BLaER1 (cell line): ENCODE measurements at regions not wholly inside any gene's neighbourhood (a gene's known extent, or its start where the extent isn't known, plus 50 kb on each side); places are given as distances from the start of the nearest gene placed in this dataset.

ENCODE experiments used
- H3K27ac ChIP-seq: shearing (Covaris generic); formaldehyde crosslinking; 2 replicates; pipeline ENCODE4 v1.8.1; 2022
- H3K27me3 ChIP-seq: shearing (Covaris generic); formaldehyde crosslinking; 2 replicates; pipeline ENCODE4 v1.8.1; 2022
- H3K36me3 ChIP-seq: shearing (Covaris generic); formaldehyde crosslinking; 2 replicates; pipeline ENCODE4 v1.8.1; 2022
- H3K4me1 ChIP-seq: shearing (Covaris generic); formaldehyde crosslinking; 2 replicates; pipeline ENCODE4 v1.8.1; 2022
- H3K4me2 ChIP-seq: shearing (Covaris generic); formaldehyde crosslinking; 2 replicates; pipeline ENCODE4 v1.8.1; 2022
- H3K4me3 ChIP-seq: shearing (Covaris generic); formaldehyde crosslinking; 2 replicates; pipeline ENCODE4 v1.8.1; 2022
- H3K9ac ChIP-seq: shearing (Covaris generic); formaldehyde crosslinking; 2 replicates; pipeline ENCODE4 v1.8.1; 2022
- H3K9me3 ChIP-seq: shearing (Covaris generic); formaldehyde crosslinking; 2 replicates; pipeline ENCODE4 v1.8.1; 2022
- H4K20me1 ChIP-seq: shearing (Covaris generic); formaldehyde crosslinking; 2 replicates; pipeline ENCODE4 v1.8.1; 2022
- Cebpa-rat ChIP-seq: shearing (Covaris generic); IDR thresholded peaks from 2 replicates; pipeline ENCODE4 v1.8.1; 2022

GRCh38 chr16:9580025-9580424 lies 488.6 kb downstream of the HAPSTR1 start:
- Histone ChIP-seq H3K4me3 (no peak overlapping the region), H3K36me3 (no peaks in the 10 kb centered on the region), H3K4me1 (no peaks in the 10 kb centered on the region), H3K9me3 (no peaks in the 10 kb centered on the region), H3K9ac (no peak overlapping the region), H3K27ac (no peak overlapping the region), H3K27me3 (no peaks in the 10 kb centered on the region), H4K20me1 (no peaks in the 10 kb centered on the region), H3K4me2 (no peak overlapping the region)
- TF ChIP-seq Cebpa-rat: no peak

DNA sequence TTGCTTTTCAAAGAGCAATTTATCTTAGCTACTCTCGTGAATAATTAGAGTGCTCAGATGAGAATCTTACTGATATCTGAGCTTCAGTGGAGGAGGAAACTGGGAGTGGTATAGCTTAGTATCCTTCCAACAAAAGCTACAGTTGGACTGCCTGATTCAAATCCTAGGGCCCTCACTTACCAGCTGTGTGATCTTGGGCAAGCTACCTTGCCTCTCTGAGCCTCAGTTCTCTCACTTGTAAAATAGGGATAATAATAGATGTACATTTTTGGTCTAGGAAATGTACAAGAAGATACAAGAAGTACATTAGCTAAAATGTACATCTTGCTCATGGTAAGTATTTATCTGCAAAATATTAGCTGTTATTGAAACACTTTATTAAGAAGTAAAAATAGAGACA lies 502.0 kb downstream of the HAPSTR1 start:
- H3K36me3 ChIP-seq: no peaks in the 10 kb centered on the region
- no peak overlapping the region for H3K27ac ChIP-seq
- no peaks in the 10 kb centered on the region for H3K27me3 ChIP-seq
- no peak for TF ChIP-seq Cebpa-rat
- H3K4me2 ChIP-seq: no peak overlapping the region
- no peak overlapping the region for H3K9ac ChIP-seq
- H4K20me1 ChIP-seq: no peaks in the 10 kb centered on the region
- no peak overlapping the region for H3K4me3 ChIP-seq
- peaks cover 10% of the 10 kb centered on the region for H3K4me1 ChIP-seq
- no peaks in the 10 kb centered on the region for H3K9me3 ChIP-seq

DNA sequence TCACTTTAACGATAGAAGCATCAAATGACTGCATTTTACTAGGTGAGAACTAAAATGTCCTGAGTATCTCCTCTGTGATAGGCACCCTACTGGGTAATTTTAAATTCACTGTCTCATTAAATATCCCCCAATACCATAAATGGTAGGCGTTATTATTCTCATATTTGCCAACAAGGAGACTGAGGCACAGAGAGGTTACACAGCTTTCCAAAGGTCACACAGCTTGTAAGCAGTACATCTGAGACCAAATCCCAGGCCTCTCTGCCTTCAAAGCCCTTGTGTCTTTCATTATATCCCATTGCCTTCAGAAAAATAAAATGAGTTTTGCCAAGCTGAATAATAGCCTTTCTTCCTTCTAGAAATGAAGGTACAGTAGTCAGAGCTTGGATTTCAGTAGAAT lies 502.6 kb downstream of the HAPSTR1 start:
- no peak overlapping the region for H3K4me2 ChIP-seq
- H3K9ac ChIP-seq: no peak overlapping the region
- H3K27me3 ChIP-seq: no peaks in the 10 kb centered on the region
- no peaks in the 10 kb centered on the region for H3K36me3 ChIP-seq
- H3K27ac ChIP-seq: no peak overlapping the region
- no peak overlapping the region for H3K4me3 ChIP-seq
- H3K4me1 ChIP-seq: peaks cover 10% of the 10 kb centered on the region
- no peaks in the 10 kb centered on the region for H4K20me1 ChIP-seq
- TF ChIP-seq Cebpa-rat: no peak
- H3K9me3 ChIP-seq: no peaks in the 10 kb centered on the region

DNA sequence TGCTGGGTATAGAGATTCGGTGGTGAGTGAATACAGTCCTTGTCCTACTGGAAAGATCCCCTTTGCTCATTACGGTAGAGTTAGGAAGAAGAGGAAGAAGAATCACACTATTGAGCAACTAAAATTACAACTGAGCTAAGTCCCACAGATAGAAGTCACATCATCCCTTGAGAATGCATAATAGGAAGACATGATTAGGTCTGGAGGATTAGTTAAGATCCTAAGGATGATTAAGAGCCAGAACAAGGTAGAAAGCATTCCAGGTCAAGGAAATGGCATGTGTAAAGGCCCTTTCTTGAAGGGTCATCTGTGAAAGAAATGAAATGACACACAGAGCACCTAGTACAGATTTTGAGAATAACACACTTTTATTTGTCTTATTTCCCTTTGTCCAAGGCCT lies 503.5 kb downstream of the HAPSTR1 start:
- Histone ChIP-seq H3K4me1 (peaks cover 10% of the 10 kb centered on the region), H3K36me3 (no peaks in the 10 kb centered on the region), H3K27ac (no peak overlapping the region), H3K9me3 (no peaks in the 10 kb centered on the region), H3K27me3 (no peaks in the 10 kb centered on the region), H3K4me2 (no peak overlapping the region), H3K9ac (no peak overlapping the region), H3K4me3 (no peak overlapping the region), H4K20me1 (no peaks in the 10 kb centered on the region)
- no peak for TF ChIP-seq Cebpa-rat

DNA sequence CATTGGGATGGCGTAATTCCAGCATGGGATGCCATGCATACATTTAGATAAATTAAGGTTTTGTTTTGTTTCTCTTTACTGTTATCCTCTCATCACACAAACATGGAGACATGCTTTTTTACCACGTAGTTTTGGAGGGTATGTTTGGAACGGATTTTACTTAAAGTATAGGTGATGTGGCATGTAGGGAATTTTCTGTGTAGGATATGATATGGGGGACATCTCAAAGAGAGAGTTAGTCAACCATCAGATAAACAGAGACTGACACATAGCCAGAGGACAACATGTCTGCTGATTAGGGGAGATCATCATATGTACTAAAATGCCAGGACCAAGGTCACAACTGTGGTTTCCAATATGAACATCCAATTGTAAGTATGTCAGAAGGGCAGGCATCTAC lies 503.9 kb downstream of the HAPSTR1 start:
- Histone ChIP-seq H3K9ac (no peak overlapping the region), H3K4me1 (peaks cover 10% of the 10 kb centered on the region), H4K20me1 (no peaks in the 10 kb centered on the region), H3K4me3 (no peak overlapping the region), H3K4me2 (no peak overlapping the region), H3K27me3 (no peaks in the 10 kb centered on the region), H3K9me3 (no peaks in the 10 kb centered on the region), H3K36me3 (no peaks in the 10 kb centered on the region), H3K27ac (no peak overlapping the region)
- no peak for TF ChIP-seq Cebpa-rat

DNA sequence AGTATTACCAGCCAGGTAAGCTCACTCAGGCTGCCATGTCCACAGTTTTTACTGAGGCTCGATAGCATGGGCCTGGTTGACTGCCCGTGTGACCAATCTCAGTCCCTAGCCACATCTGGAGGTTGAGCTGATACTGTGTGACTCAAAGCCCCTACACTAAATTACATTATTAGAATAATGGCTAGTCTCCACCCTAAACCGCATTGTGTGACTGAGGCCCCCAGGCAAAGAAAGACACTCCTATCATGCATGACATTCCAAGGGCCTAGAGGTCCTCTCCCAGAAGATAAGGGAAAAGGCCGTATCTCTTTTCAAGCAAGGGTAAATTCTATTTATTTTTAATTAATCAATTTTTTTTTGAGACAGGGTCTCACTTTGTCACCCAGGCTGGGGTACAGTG lies 505.3 kb downstream of the HAPSTR1 start:
- no peak overlapping the region for H3K4me2 ChIP-seq
- H4K20me1 ChIP-seq: no peaks in the 10 kb centered on the region
- no peaks in the 10 kb centered on the region for H3K36me3 ChIP-seq
- H3K9me3 ChIP-seq: no peaks in the 10 kb centered on the region
- H3K4me3 ChIP-seq: no peak overlapping the region
- H3K27ac ChIP-seq: no peak overlapping the region
- no peak overlapping the region for H3K9ac ChIP-seq
- H3K27me3 ChIP-seq: no peaks in the 10 kb centered on the region
- peaks cover 9% of the 10 kb centered on the region for H3K4me1 ChIP-seq
- no peak for TF ChIP-seq Cebpa-rat

DNA sequence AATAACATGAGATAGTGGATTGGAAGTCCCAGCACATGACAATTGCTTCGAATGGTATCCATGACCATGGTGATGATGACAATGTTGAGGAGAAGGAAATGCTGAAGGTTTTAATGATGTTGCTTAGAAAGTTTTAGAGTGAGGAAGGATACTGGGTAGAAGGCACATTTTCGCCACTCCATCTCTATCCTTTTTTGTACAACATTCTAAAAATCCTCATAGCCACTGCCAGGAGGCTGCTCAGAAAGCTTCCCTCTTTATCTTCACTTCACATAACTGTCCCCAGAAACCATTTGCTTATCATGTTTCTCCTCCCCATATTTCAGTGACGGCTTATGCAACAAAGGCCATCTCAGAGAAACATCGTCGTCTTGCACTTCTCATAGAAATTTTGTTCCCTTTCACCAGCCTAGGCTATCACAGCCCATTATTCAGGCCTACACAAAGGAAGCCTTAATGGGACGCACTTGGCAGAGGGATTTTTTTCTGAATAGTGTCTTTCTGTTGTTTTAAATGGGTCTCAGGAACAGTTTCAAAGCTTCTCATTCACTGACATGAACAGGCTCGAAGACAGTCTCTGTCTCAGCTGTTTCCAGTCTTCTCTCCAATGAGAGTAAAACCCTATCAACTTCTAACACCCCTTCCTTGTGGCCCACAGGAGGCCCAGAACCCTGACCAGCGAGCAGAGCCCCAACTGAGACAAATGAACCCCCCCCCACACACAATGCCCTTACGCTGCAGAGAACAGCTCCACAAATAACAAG lies 506.7 kb downstream of the HAPSTR1 start:
- Histone ChIP-seq H3K27ac (no peak overlapping the region), H3K4me2 (no peak overlapping the region), H3K4me3 (no peak overlapping the region), H3K27me3 (no peaks in the 10 kb centered on the region), H3K9me3 (no peaks in the 10 kb centered on the region), H3K4me1 (peaks cover 5% of the 10 kb centered on the region), H3K9ac (no peak overlapping the region), H3K36me3 (no peaks in the 10 kb centered on the region), H4K20me1 (no peaks in the 10 kb centered on the region)
- no peak for TF ChIP-seq Cebpa-rat

DNA sequence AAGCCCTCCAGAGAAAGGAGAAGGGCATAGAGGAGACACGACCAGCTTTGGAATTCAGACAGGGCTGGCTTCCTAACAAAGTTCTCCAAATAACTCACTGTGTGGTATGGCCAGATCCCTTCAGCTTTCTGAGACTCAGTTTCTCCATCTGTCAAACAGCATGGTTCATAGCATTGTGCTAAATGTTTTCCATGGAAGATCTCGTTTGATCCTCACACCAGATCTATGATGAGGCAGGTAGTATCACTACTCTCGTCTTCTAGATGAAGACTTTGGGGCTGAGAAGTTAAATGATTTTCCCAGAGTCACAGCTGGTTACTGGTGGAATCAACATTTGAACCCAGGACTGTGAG lies 507.3 kb downstream of the HAPSTR1 start:
- TF ChIP-seq Cebpa-rat: no peak
- no peak overlapping the region for H3K27ac ChIP-seq

GRCh38 chr16:9599415-9600120 lies 508.1 kb downstream of the HAPSTR1 start:
- no peaks in the 10 kb centered on the region for H3K36me3 ChIP-seq
- TF ChIP-seq Cebpa-rat: no peak
- H3K4me3 ChIP-seq: no peak overlapping the region
- H3K4me1 ChIP-seq: peaks cover 13% of the 10 kb centered on the region
- H3K27me3 ChIP-seq: no peaks in the 10 kb centered on the region
- no peaks in the 10 kb centered on the region for H3K9me3 ChIP-seq
- no peak overlapping the region for H3K4me2 ChIP-seq
- no peaks in the 10 kb centered on the region for H4K20me1 ChIP-seq
- H3K27ac ChIP-seq: no peak overlapping the region
- H3K9ac ChIP-seq: no peak overlapping the region

More for the DNA sequence above, 507.3 kb downstream of the HAPSTR1 start:
- H3K9me3 ChIP-seq: no peaks in the 10 kb centered on the region
- H3K4me2 ChIP-seq: no peak overlapping the region
- no peaks in the 10 kb centered on the region for H4K20me1 ChIP-seq
- H3K27me3 ChIP-seq: no peaks in the 10 kb centered on the region
- H3K4me3 ChIP-seq: no peak overlapping the region
- H3K9ac ChIP-seq: no peak overlapping the region
- no peaks in the 10 kb centered on the region for H3K36me3 ChIP-seq
- H3K4me1 ChIP-seq: peaks cover 10% of the 10 kb centered on the region

GRCh38 chr16:9602189-9602588 lies 510.7 kb downstream of the HAPSTR1 start:
- Histone ChIP-seq H3K4me3 (no peak overlapping the region), H3K4me1 (peaks cover 13% of the 10 kb centered on the region), H3K9ac (no peak overlapping the region), H3K4me2 (no peak overlapping the region), H3K27me3 (no peaks in the 10 kb centered on the region), H3K36me3 (no peaks in the 10 kb centered on the region), H3K9me3 (no peaks in the 10 kb centered on the region), H4K20me1 (no peaks in the 10 kb centered on the region), H3K27ac (no peak overlapping the region)
- TF ChIP-seq Cebpa-rat: no peak
